GM23338 (cell line): ENCODE measurements at regions not wholly inside any gene's neighbourhood (a gene's known extent, or its start where the extent isn't known, plus 50 kb on each side); places are given as distances from the start of the nearest gene placed in this dataset.

ENCODE experiments used
- ATAC-seq: fragments of 200-7000 bp; cut with Tn5 transposase; 3 replicates; pipeline ENCODE4 v1.9.1; 2020
- DNase-seq: peaks from one replicate; pipeline ENCODE4 v3.0.0-alpha.2; 2015; ENCODE audit warnings: low spot score
- H2AFZ ChIP-seq: fragments of 200-600 bp; sonication (generic); 2 replicates; pipeline ENCODE4 v1.8.0; 2016; ENCODE audit warnings: antibody characterized with exemption, mild to moderate bottlenecking, moderate library complexity
- H3F3A ChIP-seq: fragments of 200-600 bp; sonication (generic); replicated peaks from 2 replicates; pipeline ENCODE4 v1.8.0; 2017; ENCODE audit warnings: antibody characterized with exemption, mixed run types, low read depth
- H3K27ac ChIP-seq: fragments of 200-600 bp; sonication (generic); 2 replicates; pipeline ENCODE4 v1.6.1; 2016; ENCODE audit warnings: low read depth
- H3K27me3 ChIP-seq: fragments of 200-600 bp; sonication (generic); 2 replicates; pipeline ENCODE4 v1.8.0; 2016; ENCODE audit warnings: mild to moderate bottlenecking, mixed run types, moderate library complexity; ENCODE audit not compliant: insufficient read depth
- H3K36me3 ChIP-seq: fragments of 200-600 bp; sonication (generic); 2 replicates; pipeline ENCODE4 v1.8.0; 2016; ENCODE audit warnings: mild to moderate bottlenecking; ENCODE audit not compliant: insufficient read depth
- H3K4me1 ChIP-seq: fragments of 200-600 bp; sonication (generic); 2 replicates; pipeline ENCODE4 v1.8.0; 2016; ENCODE audit warnings: mild to moderate bottlenecking, moderate library complexity; ENCODE audit not compliant: insufficient read depth
- H3K4me2 ChIP-seq: fragments of 200-600 bp; sonication (generic); 2 replicates; pipeline ENCODE4 v1.7.1; 2017; ENCODE audit warnings: mixed run types
- H3K4me3 ChIP-seq: fragments of 200-600 bp; sonication (generic); 2 replicates; pipeline ENCODE4 v1.6.1; 2016; ENCODE audit warnings: mixed run types
- H3K79me2 ChIP-seq: fragments of 200-600 bp; sonication (generic); replicated peaks from 2 replicates; pipeline ENCODE4 v1.8.0; 2017; ENCODE audit warnings: mild to moderate bottlenecking; ENCODE audit not compliant: insufficient read depth
- H3K9me2 ChIP-seq: fragments of 200-600 bp; sonication (generic); 2 replicates; pipeline ENCODE4 v1.8.0; 2017; ENCODE audit not compliant: insufficient read depth
- H4K20me1 ChIP-seq: fragments of 200-600 bp; sonication (generic); replicated peaks from 2 replicates; pipeline ENCODE4 v1.8.0; 2017; ENCODE audit warnings: mild to moderate bottlenecking; ENCODE audit not compliant: insufficient read depth
- H3K27ac Mint-ChIP-seq: 2 replicates; pipeline ENCODE4 v1.8.0; 2020; ENCODE audit warnings: inconsistent platforms, mild to moderate bottlenecking, moderate library complexity, mixed read lengths
- H3K27me3 Mint-ChIP-seq: 3 replicates; pipeline ENCODE4 v1.8.0; 2022; ENCODE audit warnings: low read depth, mild to moderate bottlenecking, moderate library complexity, mixed read lengths, inconsistent platforms; ENCODE audit not compliant: insufficient read depth, poor library complexity
- H3K36me3 Mint-ChIP-seq: 3 replicates; pipeline ENCODE4 v1.8.0; 2021; ENCODE audit warnings: low read depth, mild to moderate bottlenecking, inconsistent platforms, moderate library complexity, mixed read lengths
- H3K4me1 Mint-ChIP-seq: 3 replicates; pipeline ENCODE4 v1.8.0; 2020; ENCODE audit warnings: mild to moderate bottlenecking, inconsistent platforms, mixed read lengths
- H3K4me3 Mint-ChIP-seq: 3 replicates; pipeline ENCODE4 v1.8.0; 2021; ENCODE audit warnings: moderate library complexity, mild to moderate bottlenecking, inconsistent platforms, mixed read lengths
- H3K9me3 Mint-ChIP-seq: 3 replicates; pipeline ENCODE4 v1.8.0; 2020; ENCODE audit warnings: moderate library complexity, mild to moderate bottlenecking, inconsistent platforms, mixed read lengths
- CREB1 ChIP-seq: fragments of 250-450 bp; sonication (Bioruptor Pico); IDR thresholded peaks from 2 replicates; pipeline ENCODE4 v1.5.0; 2020; ENCODE audit warnings: low read depth, mild to moderate bottlenecking, moderate library complexity
- CTCF ChIP-seq, 2 experiments: fragments of 200-600 bp in 1 of 2; sonication (generic) in 1 of 2; conservative IDR thresholded peaks; 2 replicates each; pipeline versions ENCODE4 v1.5.1 to v1.6.1; 2016 to 2017; ENCODE audit warnings: antibody characterized with exemption in 2 of 2, low read depth in 2 of 2, mild to moderate bottlenecking in 2 of 2, moderate library complexity in 1 of 2
- EZH2 ChIP-seq: fragments of 200-600 bp; sonication (generic); IDR thresholded peaks from one replicate; pipeline ENCODE4 v1.8.0; 2017; ENCODE audit warnings: antibody characterized with exemption, mild to moderate bottlenecking, low read depth; ENCODE audit not compliant: unreplicated experiment
- EZH2phosphoT487 ChIP-seq: fragments of 200-600 bp; sonication (generic); IDR thresholded peaks from one replicate; pipeline ENCODE4 v1.8.1; 2018; ENCODE audit warnings: antibody characterized with exemption; ENCODE audit not compliant: unreplicated experiment
- JUNB ChIP-seq: IDR thresholded peaks from one replicate; pipeline ENCODE4 v1.6.1; 2016; ENCODE audit warnings: antibody characterized with exemption; ENCODE audit not compliant: unreplicated experiment
- POLR2AphosphoS5 ChIP-seq: IDR thresholded peaks from 2 replicates; pipeline ENCODE4 v1.6.1; 2016; ENCODE audit warnings: antibody characterized with exemption, low read depth
- REST ChIP-seq: IDR thresholded peaks from one replicate; pipeline ENCODE4 v1.6.1; 2018; ENCODE audit warnings: antibody characterized with exemption; ENCODE audit not compliant: unreplicated experiment
- TF ChIP-seq, protein P1 (sequence below): fragments of 250-450 bp; sonication (Bioruptor Pico); IDR thresholded peaks from 2 replicates; pipeline ENCODE4 v1.5.0; 2020; ENCODE audit warnings: mild to moderate bottlenecking, moderate library complexity
- TF ChIP-seq, protein P2 (sequence below): IDR thresholded peaks from 2 replicates; pipeline ENCODE4 v1.6.1; 2016; ENCODE audit warnings: antibody characterized with exemption

- no peak for TF ChIP-seq REST
- TF ChIP-seq CREB1 (CRISPR knock-in tag) = no peak
Observed at GRCh38 chrX:13190051-13190450, 129.8 kb downstream of the ATXN3L start (continued).

GRCh38 chrX:13189380-13189779 is 130.5 kb downstream of the ATXN3L start:
- no peaks in the 10 kb centered on the region for H3K4me1 ChIP-seq
- H4K20me1 ChIP-seq = no peaks in the 10 kb centered on the region
- no peaks in the 10 kb centered on the region for H3K36me3 ChIP-seq
- Mint-ChIP-seq H3K9me3 (no peaks in the 10 kb centered on the region), H3K27ac (no peak overlapping the region), H3K4me3 (no peak overlapping the region), H3K36me3 (no peaks in the 10 kb centered on the region), H3K4me1 (no peaks in the 10 kb centered on the region), H3K27me3 (no peaks in the 10 kb centered on the region)
- no peak overlapping the region for H3K27ac ChIP-seq
- no peak for DNase-seq
- no peak for ATAC-seq
- no peaks in the 10 kb centered on the region for H3K9me2 ChIP-seq
- no peaks in the 10 kb centered on the region for H3F3A ChIP-seq
- no peaks in the 10 kb centered on the region for H3K79me2 ChIP-seq
- H2AFZ ChIP-seq = no peak overlapping the region
- no peaks in the 10 kb centered on the region for H3K27me3 ChIP-seq
- H3K4me2 ChIP-seq = no peak overlapping the region
- no peak overlapping the region for H3K4me3 ChIP-seq
- TF ChIP-seq REST (no peak), EZH2phosphoT487 (no peak), CTCF (conservative IDR thresholded peaks at IDR 0.05; ENCODE audit: low read depth in 2 of 2) (no peak), JUNB (no peak), EZH2 (no peak), POLR2AphosphoS5 (no peak)
- TF ChIP-seq, protein P1, sequence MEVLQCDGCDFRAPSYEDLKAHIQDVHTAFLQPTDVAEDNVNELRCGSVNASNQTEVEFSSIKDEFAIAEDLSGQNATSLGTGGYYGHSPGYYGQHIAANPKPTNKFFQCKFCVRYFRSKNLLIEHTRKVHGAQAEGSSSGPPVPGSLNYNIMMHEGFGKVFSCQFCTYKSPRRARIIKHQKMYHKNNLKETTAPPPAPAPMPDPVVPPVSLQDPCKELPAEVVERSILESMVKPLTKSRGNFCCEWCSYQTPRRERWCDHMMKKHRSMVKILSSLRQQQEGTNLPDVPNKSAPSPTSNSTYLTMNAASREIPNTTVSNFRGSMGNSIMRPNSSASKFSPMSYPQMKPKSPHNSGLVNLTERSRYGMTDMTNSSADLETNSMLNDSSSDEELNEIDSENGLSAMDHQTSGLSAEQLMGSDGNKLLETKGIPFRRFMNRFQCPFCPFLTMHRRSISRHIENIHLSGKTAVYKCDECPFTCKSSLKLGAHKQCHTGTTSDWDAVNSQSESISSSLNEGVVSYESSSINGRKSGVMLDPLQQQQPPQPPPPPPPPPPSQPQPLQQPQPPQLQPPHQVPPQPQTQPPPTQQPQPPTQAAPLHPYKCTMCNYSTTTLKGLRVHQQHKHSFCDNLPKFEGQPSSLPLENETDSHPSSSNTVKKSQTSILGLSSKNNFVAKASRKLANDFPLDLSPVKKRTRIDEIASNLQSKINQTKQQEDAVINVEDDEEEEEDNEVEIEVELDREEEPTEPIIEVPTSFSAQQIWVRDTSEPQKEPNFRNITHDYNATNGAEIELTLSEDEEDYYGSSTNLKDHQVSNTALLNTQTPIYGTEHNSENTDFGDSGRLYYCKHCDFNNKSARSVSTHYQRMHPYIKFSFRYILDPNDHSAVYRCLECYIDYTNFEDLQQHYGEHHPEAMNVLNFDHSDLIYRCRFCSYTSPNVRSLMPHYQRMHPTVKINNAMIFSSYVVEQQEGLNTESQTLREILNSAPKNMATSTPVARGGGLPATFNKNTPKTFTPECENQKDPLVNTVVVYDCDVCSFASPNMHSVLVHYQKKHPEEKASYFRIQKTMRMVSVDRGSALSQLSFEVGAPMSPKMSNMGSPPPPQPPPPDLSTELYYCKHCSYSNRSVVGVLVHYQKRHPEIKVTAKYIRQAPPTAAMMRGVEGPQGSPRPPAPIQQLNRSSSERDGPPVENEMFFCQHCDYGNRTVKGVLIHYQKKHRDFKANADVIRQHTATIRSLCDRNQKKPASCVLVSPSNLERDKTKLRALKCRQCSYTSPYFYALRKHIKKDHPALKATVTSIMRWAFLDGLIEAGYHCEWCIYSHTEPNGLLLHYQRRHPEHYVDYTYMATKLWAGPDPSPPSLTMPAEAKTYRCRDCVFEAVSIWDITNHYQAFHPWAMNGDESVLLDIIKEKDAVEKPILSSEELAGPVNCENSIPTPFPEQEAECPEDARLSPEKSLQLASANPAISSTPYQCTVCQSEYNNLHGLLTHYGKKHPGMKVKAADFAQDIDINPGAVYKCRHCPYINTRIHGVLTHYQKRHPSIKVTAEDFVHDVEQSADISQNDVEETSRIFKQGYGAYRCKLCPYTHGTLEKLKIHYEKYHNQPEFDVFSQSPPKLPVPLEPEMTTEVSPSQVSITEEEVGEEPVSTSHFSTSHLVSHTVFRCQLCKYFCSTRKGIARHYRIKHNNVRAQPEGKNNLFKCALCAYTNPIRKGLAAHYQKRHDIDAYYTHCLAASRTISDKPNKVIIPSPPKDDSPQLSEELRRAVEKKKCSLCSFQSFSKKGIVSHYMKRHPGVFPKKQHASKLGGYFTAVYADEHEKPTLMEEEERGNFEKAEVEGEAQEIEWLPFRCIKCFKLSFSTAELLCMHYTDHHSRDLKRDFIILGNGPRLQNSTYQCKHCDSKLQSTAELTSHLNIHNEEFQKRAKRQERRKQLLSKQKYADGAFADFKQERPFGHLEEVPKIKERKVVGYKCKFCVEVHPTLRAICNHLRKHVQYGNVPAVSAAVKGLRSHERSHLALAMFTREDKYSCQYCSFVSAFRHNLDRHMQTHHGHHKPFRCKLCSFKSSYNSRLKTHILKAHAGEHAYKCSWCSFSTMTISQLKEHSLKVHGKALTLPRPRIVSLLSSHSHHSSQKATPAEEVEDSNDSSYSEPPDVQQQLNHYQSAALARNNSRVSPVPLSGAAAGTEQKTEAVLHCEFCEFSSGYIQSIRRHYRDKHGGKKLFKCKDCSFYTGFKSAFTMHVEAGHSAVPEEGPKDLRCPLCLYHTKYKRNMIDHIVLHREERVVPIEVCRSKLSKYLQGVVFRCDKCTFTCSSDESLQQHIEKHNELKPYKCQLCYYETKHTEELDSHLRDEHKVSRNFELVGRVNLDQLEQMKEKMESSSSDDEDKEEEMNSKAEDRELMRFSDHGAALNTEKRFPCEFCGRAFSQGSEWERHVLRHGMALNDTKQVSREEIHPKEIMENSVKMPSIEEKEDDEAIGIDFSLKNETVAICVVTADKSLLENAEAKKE (CRISPR knock-in tag) = no peak
- TF ChIP-seq, protein P2, sequence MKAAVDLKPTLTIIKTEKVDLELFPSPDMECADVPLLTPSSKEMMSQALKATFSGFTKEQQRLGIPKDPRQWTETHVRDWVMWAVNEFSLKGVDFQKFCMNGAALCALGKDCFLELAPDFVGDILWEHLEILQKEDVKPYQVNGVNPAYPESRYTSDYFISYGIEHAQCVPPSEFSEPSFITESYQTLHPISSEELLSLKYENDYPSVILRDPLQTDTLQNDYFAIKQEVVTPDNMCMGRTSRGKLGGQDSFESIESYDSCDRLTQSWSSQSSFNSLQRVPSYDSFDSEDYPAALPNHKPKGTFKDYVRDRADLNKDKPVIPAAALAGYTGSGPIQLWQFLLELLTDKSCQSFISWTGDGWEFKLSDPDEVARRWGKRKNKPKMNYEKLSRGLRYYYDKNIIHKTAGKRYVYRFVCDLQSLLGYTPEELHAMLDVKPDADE = no peak
